ENCODE measurements at regions not wholly inside any gene's neighbourhood (a gene's known extent, or its start where the extent isn't known, plus 50 kb on each side); places are given as distances from the start of the nearest gene placed in this dataset.

GRCh38 chr1:22376546-22376945 lies 75.1 kb upstream of the ZBTB40 start:
- DNase-seq, result peak; percentile 28
- Histone ChIP-seq H3K27ac (ENCODE audit: low read depth, low read length) (no peak overlapping the region), H3K27me3 (ENCODE audit: insufficient read depth, low read length, poor library complexity) (no peaks in the 10 kb centered on the region), H4K5ac (ENCODE audit: low read length) (no peak overlapping the region), H3K4me1 (ENCODE audit: control insufficient read depth, low read depth, low read length) (no peaks in the 10 kb centered on the region), H2BK120ac (ENCODE audit: low read depth, low read length) (no peak overlapping the region), H3K4ac (ENCODE audit: low read depth, low read length) (no peak overlapping the region), H3K4me2 (ENCODE audit: low read length) (no peak overlapping the region), H3K56ac (ENCODE audit: low read length) (no peak overlapping the region), H2BK15ac (replicated peaks; ENCODE audit: low read depth) (no peak overlapping the region), H3K79me1 (ENCODE audit: low read length) (no peaks in the 10 kb centered on the region), H2AK5ac (ENCODE audit: low read length) (no peak overlapping the region), H3K36me3 (ENCODE audit: control insufficient read depth, insufficient read depth, low read length) (no peaks in the 10 kb centered on the region), H3K79me2 (ENCODE audit: control insufficient read depth, insufficient read depth, low read length) (no peaks in the 10 kb centered on the region), H4K8ac (ENCODE audit: low read depth, low read length) (no peak overlapping the region), H3K9ac (ENCODE audit: low read length) (no peak overlapping the region), H3K4me3 (ENCODE audit: low read length) (no peak overlapping the region), H3K18ac (ENCODE audit: low read length) (no peak overlapping the region), H2BK5ac (ENCODE audit: low read length) (no peak overlapping the region), H3K23ac (ENCODE audit: low read length) (no peak overlapping the region)
- no CpG with 5 or more reads among the region's 8 CpGs for WGBS (ENCODE audit: extremely low coverage, insufficient coverage, low lambda C conversion rate)

GRCh38 chr1:22376976-22377375 lies 74.7 kb upstream of the ZBTB40 start:
- Histone ChIP-seq H3K27me3 (ENCODE audit: insufficient read depth, low read length, poor library complexity) (no peaks in the 10 kb centered on the region), H2BK15ac (replicated peaks; ENCODE audit: low read depth) (no peak overlapping the region), H3K23ac (ENCODE audit: low read length) (no peak overlapping the region), H2BK5ac (ENCODE audit: low read length) (no peak overlapping the region), H3K9ac (ENCODE audit: low read length) (no peak overlapping the region), H3K4me3 (ENCODE audit: low read length) (no peak overlapping the region), H3K18ac (ENCODE audit: low read length) (no peak overlapping the region), H4K8ac (ENCODE audit: low read depth, low read length) (no peak overlapping the region), H3K4ac (ENCODE audit: low read depth, low read length) (no peak overlapping the region), H3K4me2 (ENCODE audit: low read length) (no peak overlapping the region), H3K27ac (ENCODE audit: low read depth, low read length) (no peak overlapping the region), H2AK5ac (ENCODE audit: low read length) (no peak overlapping the region), H3K4me1 (ENCODE audit: control insufficient read depth, low read depth, low read length) (no peaks in the 10 kb centered on the region), H3K56ac (ENCODE audit: low read length) (no peak overlapping the region), H3K36me3 (ENCODE audit: control insufficient read depth, insufficient read depth, low read length) (no peaks in the 10 kb centered on the region), H3K79me2 (ENCODE audit: control insufficient read depth, insufficient read depth, low read length) (no peaks in the 10 kb centered on the region), H3K79me1 (ENCODE audit: low read length) (no peaks in the 10 kb centered on the region), H2BK120ac (ENCODE audit: low read depth, low read length) (no peak overlapping the region), H4K5ac (ENCODE audit: low read length) (no peak overlapping the region)
- no CpG with 5 or more reads among the region's 3 CpGs for WGBS (ENCODE audit: extremely low coverage, insufficient coverage, low lambda C conversion rate)
- DNase-seq, result no peak

GRCh38 chr1:22379566-22379965 lies 72.1 kb upstream of the ZBTB40 start:
- H3K18ac ChIP-seq (ENCODE audit: low read length), result no peak overlapping the region
- H3K4me3 ChIP-seq (ENCODE audit: low read length), result no peak overlapping the region
- WGBS (ENCODE audit: extremely low coverage, insufficient coverage, low lambda C conversion rate), result no CpG with 5 or more reads among the region's 7 CpGs
- no peaks in the 10 kb centered on the region for H3K79me1 ChIP-seq (ENCODE audit: low read length)
- no peak overlapping the region for H3K4me2 ChIP-seq (ENCODE audit: low read length)
- H3K4ac ChIP-seq (ENCODE audit: low read depth, low read length), result no peak overlapping the region
- H2AK5ac ChIP-seq (ENCODE audit: low read length), result no peak overlapping the region
- no peaks in the 10 kb centered on the region for H3K79me2 ChIP-seq (ENCODE audit: control insufficient read depth, insufficient read depth, low read length)
- H4K5ac ChIP-seq (ENCODE audit: low read length), result no peak overlapping the region
- no peak for DNase-seq
- no peak overlapping the region for H2BK15ac ChIP-seq (replicated peaks; ENCODE audit: low read depth)
- no peak overlapping the region for H3K27ac ChIP-seq (ENCODE audit: low read depth, low read length)
- H2BK5ac ChIP-seq (ENCODE audit: low read length), result no peak overlapping the region
- no peak overlapping the region for H3K56ac ChIP-seq (ENCODE audit: low read length)
- no peaks in the 10 kb centered on the region for H3K27me3 ChIP-seq (ENCODE audit: insufficient read depth, low read length, poor library complexity)
- no peaks in the 10 kb centered on the region for H3K36me3 ChIP-seq (ENCODE audit: control insufficient read depth, insufficient read depth, low read length)
- H3K4me1 ChIP-seq (ENCODE audit: control insufficient read depth, low read depth, low read length), result no peaks in the 10 kb centered on the region
- no peak overlapping the region for H4K8ac ChIP-seq (ENCODE audit: low read depth, low read length)
- no peak overlapping the region for H2BK120ac ChIP-seq (ENCODE audit: low read depth, low read length)
- H3K23ac ChIP-seq (ENCODE audit: low read length), result no peak overlapping the region
- H3K9ac ChIP-seq (ENCODE audit: low read length), result no peak overlapping the region

GRCh38 chr1:22380024-22380785 lies 71.4 kb upstream of the ZBTB40 start:
- H2AK5ac ChIP-seq (ENCODE audit: low read length), result no peak overlapping the region
- H3K79me2 ChIP-seq (ENCODE audit: control insufficient read depth, insufficient read depth, low read length), result no peaks in the 10 kb centered on the region
- no peak overlapping the region for H2BK15ac ChIP-seq (replicated peaks; ENCODE audit: low read depth)
- H2BK5ac ChIP-seq (ENCODE audit: low read length), result no peak overlapping the region
- no peak overlapping the region for H3K9ac ChIP-seq (ENCODE audit: low read length)
- no CpG with 5 or more reads among the region's 10 CpGs for WGBS (ENCODE audit: extremely low coverage, insufficient coverage, low lambda C conversion rate)
- H3K79me1 ChIP-seq (ENCODE audit: low read length), result no peaks in the 10 kb centered on the region
- peak; percentile 64 for DNase-seq
- H3K18ac ChIP-seq (ENCODE audit: low read length), result no peak overlapping the region
- H3K36me3 ChIP-seq (ENCODE audit: control insufficient read depth, insufficient read depth, low read length), result no peaks in the 10 kb centered on the region
- H3K4ac ChIP-seq (ENCODE audit: low read depth, low read length), result no peak overlapping the region
- H3K56ac ChIP-seq (ENCODE audit: low read length), result no peak overlapping the region
- no peaks in the 10 kb centered on the region for H3K4me1 ChIP-seq (ENCODE audit: control insufficient read depth, low read depth, low read length)
- H3K4me3 ChIP-seq (ENCODE audit: low read length), result no peak overlapping the region
- H2BK120ac ChIP-seq (ENCODE audit: low read depth, low read length), result no peak overlapping the region
- no peaks in the 10 kb centered on the region for H3K27me3 ChIP-seq (ENCODE audit: insufficient read depth, low read length, poor library complexity)
- no peak overlapping the region for H3K4me2 ChIP-seq (ENCODE audit: low read length)
- no peak overlapping the region for H4K8ac ChIP-seq (ENCODE audit: low read depth, low read length)
- no peak overlapping the region for H4K5ac ChIP-seq (ENCODE audit: low read length)
- no peak overlapping the region for H3K23ac ChIP-seq (ENCODE audit: low read length)
- H3K27ac ChIP-seq (ENCODE audit: low read depth, low read length), result no peak overlapping the region

- no CpG with 5 or more reads among the region's 22 CpGs for WGBS (ENCODE audit: extremely low coverage, insufficient coverage, low lambda C conversion rate)
- H3K56ac ChIP-seq (ENCODE audit: low read length), result no peak overlapping the region
- no peaks in the 10 kb centered on the region for H3K79me2 ChIP-seq (ENCODE audit: control insufficient read depth, insufficient read depth, low read length)
- no peak overlapping the region for H2AK5ac ChIP-seq (ENCODE audit: low read length)
- no peak overlapping the region for H2BK15ac ChIP-seq (replicated peaks; ENCODE audit: low read depth)
- no peak overlapping the region for H2BK5ac ChIP-seq (ENCODE audit: low read length)
- no peak overlapping the region for H3K4ac ChIP-seq (ENCODE audit: low read depth, low read length)
- no peak overlapping the region for H4K8ac ChIP-seq (ENCODE audit: low read depth, low read length)
- no peaks in the 10 kb centered on the region for H3K27me3 ChIP-seq (ENCODE audit: insufficient read depth, low read length, poor library complexity)
- peaks cover 3% of the 10 kb centered on the region for H3K4me1 ChIP-seq (ENCODE audit: control insufficient read depth, low read depth, low read length)
- H3K4me3 ChIP-seq (ENCODE audit: low read length), result no peak overlapping the region
- H3K4me2 ChIP-seq (ENCODE audit: low read length), result no peak overlapping the region
- no peak for DNase-seq
- no peak overlapping the region for H2BK120ac ChIP-seq (ENCODE audit: low read depth, low read length)
- no peak overlapping the region for H3K27ac ChIP-seq (ENCODE audit: low read depth, low read length)
- H3K9ac ChIP-seq (ENCODE audit: low read length), result no peak overlapping the region
- H3K23ac ChIP-seq (ENCODE audit: low read length), result no peak overlapping the region
- no peaks in the 10 kb centered on the region for H3K36me3 ChIP-seq (ENCODE audit: control insufficient read depth, insufficient read depth, low read length)
- no peak overlapping the region for H3K18ac ChIP-seq (ENCODE audit: low read length)
- peak overlapping the region; percentile 91 for H4K5ac ChIP-seq (ENCODE audit: low read length)
- H3K79me1 ChIP-seq (ENCODE audit: low read length), result no peaks in the 10 kb centered on the region
Measured at GRCh38 chr1:22383526-22384294, 67.9 kb upstream of the ZBTB40 start.

All from mesendoderm (in vitro differentiated cells).